CD1c-positive myeloid dendritic cell (primary cell): ENCODE measurements at regions not wholly inside any gene's neighbourhood (a gene's known extent, or its start where the extent isn't known, plus 50 kb on each side); places are given as distances from the start of the nearest gene placed in this dataset.

Source experiments
- DNase-seq: peaks from one replicate; pipeline ENCODE4 v3.0.0-alpha.2; 2016; ENCODE audit errors: extremely low spot score

GRCh38 chr22:26847046-26847445 lies 189.7 kb downstream of the MIAT start:
- DNase-seq: no peak

- DNase-seq: no peak
These were observed 190.4 kb downstream of the MIAT start for GRCh38 chr22:26847816-26848215.

- no peak for DNase-seq
These were observed 191.0 kb downstream of the MIAT start for GRCh38 chr22:26848244-26848920.

- DNase-seq: no peak
These were observed 192.2 kb downstream of the MIAT start for GRCh38 chr22:26849575-26849974.

- DNase-seq: no peak
These were observed 193.7 kb downstream of the MIAT start for GRCh38 chr22:26851125-26851524.

GRCh38 chr22:26852176-26852575 lies 194.8 kb downstream of the MIAT start:
- DNase-seq: no peak

- no peak for DNase-seq
These were observed 195.7 kb downstream of the MIAT start for GRCh38 chr22:26853071-26853470.

GRCh38 chr22:26853495-26853894 lies 196.1 kb downstream of the MIAT start:
- DNase-seq: no peak

GRCh38 chr22:26857169-26857568 lies 199.8 kb downstream of the MIAT start:
- no peak for DNase-seq

GRCh38 chr22:26860301-26860700 lies 202.9 kb downstream of the MIAT start:
- no peak for DNase-seq

GRCh38 chr22:26865021-26865420 lies 207.6 kb downstream of the MIAT start:
- no peak for DNase-seq

GRCh38 chr22:26883393-26883792 lies 226.0 kb downstream of the MIAT start:
- DNase-seq: no peak

- DNase-seq: no peak
These were observed 227.5 kb downstream of the MIAT start for GRCh38 chr22:26884921-26885320.

- no peak for DNase-seq
These were observed 228.3 kb downstream of the MIAT start for GRCh38 chr22:26885441-26886261.

GRCh38 chr22:26887456-26887855 lies 230.1 kb downstream of the MIAT start:
- no peak for DNase-seq

GRCh38 chr22:26887916-26888315 lies 230.5 kb downstream of the MIAT start:
- no peak for DNase-seq

- DNase-seq: no peak
These were observed 231.5 kb downstream of the MIAT start for GRCh38 chr22:26888887-26889286.

GRCh38 chr22:26889802-26890201 lies 232.4 kb downstream of the MIAT start:
- DNase-seq: no peak

- DNase-seq: no peak
These were observed 233.5 kb downstream of the MIAT start for GRCh38 chr22:26890870-26891269.

- DNase-seq: no peak
These were observed 234.0 kb downstream of the MIAT start for GRCh38 chr22:26891429-26891828.

- DNase-seq: no peak
These were observed 235.0 kb downstream of the MIAT start for GRCh38 chr22:26892166-26893041.
